Activated T-cell treated with anti-CD3 and anti-CD28 coated beads, Interleukin-2, amount 50 U/mL, for 72 hours (primary cell): ENCODE measurements at regions not wholly inside any gene's neighbourhood (a gene's known extent, or its start where the extent isn't known, plus 50 kb on each side); places are given as distances from the start of the nearest gene placed in this dataset.

Experiments used
- ATAC-seq, 2 donors: fragments of 150-1000 bp; cut with Tn5 transposase; replicated peaks in 1 of 2; 2 replicates each; pipeline ENCODE4 v1.10.0; 2021; ENCODE audit warnings: moderate library complexity in 2 of 2, mild to moderate bottlenecking in 1 of 2
- DNase-seq, 2 donors: peaks; one replicate each; pipeline ENCODE4 v3.0.0; 2021 to 2022; ENCODE audit warnings: mixed read lengths in 1 of 2
- H3K27ac Mint-ChIP-seq: one replicate; pipeline ENCODE4 v1.8.0; 2022; ENCODE audit warnings: mild to moderate bottlenecking, moderate library complexity, mixed read lengths
- H3K27me3 Mint-ChIP-seq: one replicate; pipeline ENCODE4 v1.8.0; 2022; ENCODE audit warnings: low read depth, mixed read lengths
- H3K36me3 Mint-ChIP-seq, 2 donors: one replicate each; pipeline ENCODE4 v1.8.0; 2022; ENCODE audit warnings: mixed read lengths in 2 of 2, mild to moderate bottlenecking in 1 of 2; ENCODE audit not compliant: insufficient read depth in 2 of 2
- H3K4me1 Mint-ChIP-seq: one replicate; pipeline ENCODE4 v1.8.0; 2022; ENCODE audit warnings: low read depth, mixed read lengths
- H3K4me3 Mint-ChIP-seq, 2 donors: one replicate each; pipeline ENCODE4 v1.8.0; 2022; ENCODE audit warnings: mild to moderate bottlenecking in 2 of 2, mixed read lengths in 2 of 2, moderate library complexity in 2 of 2
- H3K9me3 Mint-ChIP-seq, 2 donors: one replicate each; pipeline ENCODE4 v1.8.0; 2022; ENCODE audit warnings: mixed read lengths in 2 of 2

- no peak for ATAC-seq
- Mint-ChIP-seq H3K4me1 (peaks cover 50% of the 10 kb centered on the region), H3K27ac (no peak overlapping the region), H3K4me3 (no peak overlapping the region), H3K27me3 (peaks cover 6% of the 10 kb centered on the region), H3K9me3 (no peaks in the 10 kb centered on the region), H3K36me3 (peaks cover 0 to 4% of the 10 kb centered on the region in 2 donors)
- DNase-seq: no peak
These were observed 243.0 kb downstream of the TOMM20 start for GRCh38 chr1:234885601-234886000.

- Mint-ChIP-seq H3K4me1 (peaks cover 59% of the 10 kb centered on the region), H3K27me3 (peaks cover 6% of the 10 kb centered on the region), H3K9me3 (no peaks in the 10 kb centered on the region), H3K27ac (no peak overlapping the region), H3K36me3 (peaks cover 0 to 4% of the 10 kb centered on the region in 2 donors), H3K4me3 (no peak overlapping the region)
- DNase-seq: no peak
- no peak for ATAC-seq
These were observed 243.9 kb downstream of the TOMM20 start for GRCh38 chr1:234884701-234885100.

- H3K9me3 Mint-ChIP-seq: no peaks in the 10 kb centered on the region
- DNase-seq: no peak
These were observed 244.6 kb downstream of the TOMM20 start for GRCh38 chr1:234884006-234884405.

GRCh38 chr1:234882898-234883297 is 245.7 kb downstream of the TOMM20 start:
- Mint-ChIP-seq H3K27me3 (peaks cover 6% of the 10 kb centered on the region), H3K36me3 (peaks cover 0 to 2% of the 10 kb centered on the region in 2 donors), H3K27ac (no peak overlapping the region), H3K9me3 (no peaks in the 10 kb centered on the region), H3K4me3 (no peak overlapping the region), H3K4me1 (peaks cover 72% of the 10 kb centered on the region)
- DNase-seq: no peak
- ATAC-seq: no peak

More at GRCh38 chr1:234884006-234884405, 244.6 kb downstream of the TOMM20 start:
- Mint-ChIP-seq H3K27me3 (peaks cover 6% of the 10 kb centered on the region), H3K36me3 (peaks cover 0 to 4% of the 10 kb centered on the region in 2 donors), H3K4me1 (peaks cover 66% of the 10 kb centered on the region), H3K4me3 (no peak overlapping the region), H3K27ac (no peak overlapping the region)
- no peak for ATAC-seq

GRCh38 chr1:234881893-234882771 is 246.5 kb downstream of the TOMM20 start:
- H3K9me3 Mint-ChIP-seq: no peaks in the 10 kb centered on the region
- peaks cover 6% of the 10 kb centered on the region for H3K27me3 Mint-ChIP-seq
- no peak overlapping the region for H3K27ac Mint-ChIP-seq
- DNase-seq (peak; percentile 41 to 58), ATAC-seq (peak; percentile 89 to 92)
- H3K4me3 Mint-ChIP-seq: peak overlapping the region; percentile 56 to 61
- peaks cover 77% of the 10 kb centered on the region for H3K4me1 Mint-ChIP-seq
- no peaks in the 10 kb centered on the region for H3K36me3 Mint-ChIP-seq

- Mint-ChIP-seq H3K36me3 (no peaks in the 10 kb centered on the region), H3K4me1 (peaks cover 92% of the 10 kb centered on the region), H3K27ac (no peak overlapping the region), H3K27me3 (peaks cover 6% of the 10 kb centered on the region), H3K4me3 (no peak overlapping the region), H3K9me3 (no peaks in the 10 kb centered on the region)
- no peak for ATAC-seq
- DNase-seq: no peak
These were observed 249.2 kb downstream of the TOMM20 start for GRCh38 chr1:234879147-234880080.

- Mint-ChIP-seq H3K36me3 (no peaks in the 10 kb centered on the region), H3K4me3 (no peak overlapping the region), H3K27ac (no peak overlapping the region), H3K9me3 (no peaks in the 10 kb centered on the region), H3K4me1 (peaks cover 86% of the 10 kb centered on the region), H3K27me3 (no peaks in the 10 kb centered on the region)
- ATAC-seq (no peak), DNase-seq (no peak)
These were observed 250.3 kb downstream of the TOMM20 start for GRCh38 chr1:234878288-234878687.

- peaks cover 80% of the 10 kb centered on the region for H3K4me1 Mint-ChIP-seq
- DNase-seq (no peak), ATAC-seq (no peak)
- no peaks in the 10 kb centered on the region for H3K27me3 Mint-ChIP-seq
- H3K9me3 Mint-ChIP-seq: no peaks in the 10 kb centered on the region
- H3K27ac Mint-ChIP-seq: no peak overlapping the region
- no peak overlapping the region for H3K4me3 Mint-ChIP-seq
- no peaks in the 10 kb centered on the region for H3K36me3 Mint-ChIP-seq
These were observed 250.9 kb downstream of the TOMM20 start for GRCh38 chr1:234877761-234878160.

- Mint-ChIP-seq H3K27ac (peak overlapping the region; percentile 56), H3K4me3 (peak overlapping the region; percentile 36 to 65)
- peak; percentile 87 for ATAC-seq
These were observed 252.4 kb downstream of the TOMM20 start for GRCh38 chr1:234875953-234876855.

GRCh38 chr1:234875328-234875952 is 253.2 kb downstream of the TOMM20 start:
- Mint-ChIP-seq H3K9me3 (no peaks in the 10 kb centered on the region), H3K27me3 (no peaks in the 10 kb centered on the region), H3K4me1 (peaks cover 68% of the 10 kb centered on the region), H3K27ac (no peak overlapping the region), H3K4me3 (no peak overlapping the region), H3K36me3 (no peaks in the 10 kb centered on the region)
- no peak for ATAC-seq
- no peak for DNase-seq

More at GRCh38 chr1:234875953-234876855, 252.4 kb downstream of the TOMM20 start:
- Mint-ChIP-seq H3K36me3 (no peaks in the 10 kb centered on the region), H3K4me1 (peaks cover 76% of the 10 kb centered on the region), H3K9me3 (no peaks in the 10 kb centered on the region), H3K27me3 (no peaks in the 10 kb centered on the region)
- peak; percentile 60 for DNase-seq

GRCh38 chr1:234874291-234875288 is 254.0 kb downstream of the TOMM20 start:
- no peak for DNase-seq
- Mint-ChIP-seq H3K27ac (no peak overlapping the region), H3K9me3 (no peaks in the 10 kb centered on the region), H3K4me3 (no peak overlapping the region), H3K27me3 (no peaks in the 10 kb centered on the region), H3K4me1 (peaks cover 64% of the 10 kb centered on the region), H3K36me3 (no peaks in the 10 kb centered on the region)
- ATAC-seq: no peak
